Dendritic cell treated with granulocyte-macrophage colony-stimulating factor and Interleukin-4, amounts not matched to agents 40 ng/mL and 50 ng/mL, for 4 days (primary cell): ENCODE measurements at regions not wholly inside any gene's neighbourhood (a gene's known extent, or its start where the extent isn't known, plus 50 kb on each side); places are given as distances from the start of the nearest gene placed in this dataset.
"Not testable (repeated sequence)": the region's sequence is repeated elsewhere in the genome, so short reads cannot be mapped to it uniquely, and the experiment has no call there.

ENCODE experiments used
- H3K27ac Mint-ChIP-seq: one replicate; pipeline ENCODE4 v1.8.0; 2022; ENCODE audit warnings: mild to moderate bottlenecking, mixed read lengths
- H3K27me3 Mint-ChIP-seq: one replicate; pipeline ENCODE4 v1.8.0; 2022; ENCODE audit warnings: mild to moderate bottlenecking, mixed read lengths
- H3K36me3 Mint-ChIP-seq: one replicate; pipeline ENCODE4 v1.8.0; 2022; ENCODE audit warnings: low read depth, mixed read lengths
- H3K4me1 Mint-ChIP-seq: one replicate; pipeline ENCODE4 v1.8.0; 2022; ENCODE audit warnings: low read depth, mixed read lengths
- H3K4me3 Mint-ChIP-seq: one replicate; pipeline ENCODE4 v1.8.0; 2022; ENCODE audit warnings: mild to moderate bottlenecking, moderate library complexity, mixed read lengths
- H3K9me3 Mint-ChIP-seq: one replicate; pipeline ENCODE4 v1.8.0; 2022; ENCODE audit warnings: mixed read lengths
- intact Hi-C: fragments of 100-400 bp; cut with micrococcal nuclease; formaldehyde crosslinking; loops from one replicate; pipeline ENCODE4 v1.15.0; 2022

GRCh38 chr1:95903060-95903459, 669.0 kb downstream of the RWDD3 start:
- Mint-ChIP-seq H3K27ac (no peak overlapping the region), H3K4me3 (no peak overlapping the region), H3K9me3 (peaks cover 43% of the 10 kb centered on the region), H3K4me1 (no peaks in the 10 kb centered on the region), H3K27me3 (no peaks in the 10 kb centered on the region), H3K36me3 (no peaks in the 10 kb centered on the region)
- intact Hi-C loops, result no loop called here

- no peaks in the 10 kb centered on the region for H3K36me3 Mint-ChIP-seq
- intact Hi-C loops, result no loop called here
- no peaks in the 10 kb centered on the region for H3K27me3 Mint-ChIP-seq
- peaks cover 60% of the 10 kb centered on the region for H3K9me3 Mint-ChIP-seq
- H3K27ac Mint-ChIP-seq, result no peak overlapping the region
- H3K4me3 Mint-ChIP-seq, result no peak overlapping the region
- no peaks in the 10 kb centered on the region for H3K4me1 Mint-ChIP-seq
Measured at GRCh38 chr1:95905818-95906395, 671.9 kb downstream of the RWDD3 start.

- H3K36me3 Mint-ChIP-seq, H3K4me3 Mint-ChIP-seq, intact Hi-C loops, H3K4me1 Mint-ChIP-seq, H3K27me3 Mint-ChIP-seq, H3K27ac Mint-ChIP-seq: not testable (repeated sequence)
- peaks cover 62% of the 10 kb centered on the region for H3K9me3 Mint-ChIP-seq
Measured at GRCh38 chr1:95911739-95912138, 677.7 kb downstream of the RWDD3 start.

- Mint-ChIP-seq H3K27ac (no peak overlapping the region), H3K36me3 (no peaks in the 10 kb centered on the region), H3K4me3 (no peak overlapping the region), H3K9me3 (peaks cover 24% of the 10 kb centered on the region), H3K27me3 (no peaks in the 10 kb centered on the region), H3K4me1 (no peaks in the 10 kb centered on the region)
- intact Hi-C loops, result no loop called here
Measured at GRCh38 chr1:95916616-95917015, 682.6 kb downstream of the RWDD3 start.

- H3K4me1 Mint-ChIP-seq, result no peaks in the 10 kb centered on the region
- no peak overlapping the region for H3K27ac Mint-ChIP-seq
- H3K9me3 Mint-ChIP-seq, result no peaks in the 10 kb centered on the region
- no peaks in the 10 kb centered on the region for H3K36me3 Mint-ChIP-seq
- intact Hi-C loops, result no loop called here
- no peaks in the 10 kb centered on the region for H3K27me3 Mint-ChIP-seq
- H3K4me3 Mint-ChIP-seq, result no peak overlapping the region
Measured at GRCh38 chr1:95924684-95925083, 690.7 kb downstream of the RWDD3 start.

GRCh38 chr1:95926331-95926730, 692.3 kb downstream of the RWDD3 start:
- Mint-ChIP-seq H3K27me3 (no peaks in the 10 kb centered on the region), H3K4me1 (no peaks in the 10 kb centered on the region), H3K9me3 (no peaks in the 10 kb centered on the region), H3K27ac (no peak overlapping the region), H3K4me3 (no peak overlapping the region), H3K36me3 (no peaks in the 10 kb centered on the region)
- intact Hi-C loops, result no loop called here

GRCh38 chr1:95927061-95927460, 693.1 kb downstream of the RWDD3 start:
- Mint-ChIP-seq H3K4me1 (no peaks in the 10 kb centered on the region), H3K36me3 (no peaks in the 10 kb centered on the region), H3K27ac (no peak overlapping the region), H3K4me3 (no peak overlapping the region), H3K27me3 (no peaks in the 10 kb centered on the region), H3K9me3 (no peaks in the 10 kb centered on the region)
- intact Hi-C loops, result no loop called here

GRCh38 chr1:95935719-95936118, 701.7 kb downstream of the RWDD3 start:
- no peaks in the 10 kb centered on the region for H3K27me3 Mint-ChIP-seq
- intact Hi-C loops, result no loop called here
- no peaks in the 10 kb centered on the region for H3K9me3 Mint-ChIP-seq
- no peaks in the 10 kb centered on the region for H3K36me3 Mint-ChIP-seq
- no peak overlapping the region for H3K27ac Mint-ChIP-seq
- no peaks in the 10 kb centered on the region for H3K4me1 Mint-ChIP-seq
- H3K4me3 Mint-ChIP-seq, result no peak overlapping the region

GRCh38 chr1:95941121-95941798, 707.2 kb downstream of the RWDD3 start:
- Mint-ChIP-seq H3K36me3 (no peaks in the 10 kb centered on the region), H3K4me1 (no peaks in the 10 kb centered on the region), H3K9me3 (no peaks in the 10 kb centered on the region), H3K27ac (no peak overlapping the region), H3K4me3 (no peak overlapping the region), H3K27me3 (no peaks in the 10 kb centered on the region)
- intact Hi-C loops, result no loop called here

- no peak overlapping the region for H3K27ac Mint-ChIP-seq
- no peaks in the 10 kb centered on the region for H3K36me3 Mint-ChIP-seq
- H3K4me1 Mint-ChIP-seq, result peaks cover 7% of the 10 kb centered on the region
- H3K27me3 Mint-ChIP-seq, result peaks cover 3% of the 10 kb centered on the region
- H3K9me3 Mint-ChIP-seq, result no peaks in the 10 kb centered on the region
- intact Hi-C loops, result no loop called here
- H3K4me3 Mint-ChIP-seq, result no peak overlapping the region
Measured at GRCh38 chr1:95948023-95948422, 714.0 kb downstream of the RWDD3 start.

- peaks cover 7% of the 10 kb centered on the region for H3K4me1 Mint-ChIP-seq
- no peaks in the 10 kb centered on the region for H3K9me3 Mint-ChIP-seq
- intact Hi-C loops, result no loop called here
- no peak overlapping the region for H3K27ac Mint-ChIP-seq
- H3K27me3 Mint-ChIP-seq, result peaks cover 3% of the 10 kb centered on the region
- H3K36me3 Mint-ChIP-seq, result no peaks in the 10 kb centered on the region
- H3K4me3 Mint-ChIP-seq, result no peak overlapping the region
Measured at GRCh38 chr1:95951371-95952102, 717.5 kb downstream of the RWDD3 start.

GRCh38 chr1:95953015-95953414, 719.0 kb downstream of the RWDD3 start:
- Mint-ChIP-seq H3K36me3 (no peaks in the 10 kb centered on the region), H3K27ac (no peak overlapping the region), H3K27me3 (peaks cover 3% of the 10 kb centered on the region), H3K9me3 (no peaks in the 10 kb centered on the region), H3K4me3 (no peak overlapping the region), H3K4me1 (peaks cover 7% of the 10 kb centered on the region)
- intact Hi-C loops, result no loop called here

- Mint-ChIP-seq H3K4me1 (peaks cover 7% of the 10 kb centered on the region), H3K27me3 (peaks cover 3% of the 10 kb centered on the region), H3K9me3 (peaks cover 3% of the 10 kb centered on the region), H3K27ac (no peak overlapping the region), H3K36me3 (no peaks in the 10 kb centered on the region), H3K4me3 (no peak overlapping the region)
- intact Hi-C loops, result no loop called here
Measured at GRCh38 chr1:95954585-95954984, 720.6 kb downstream of the RWDD3 start.

- peaks cover 3% of the 10 kb centered on the region for H3K27me3 Mint-ChIP-seq
- intact Hi-C loops, result no loop called here
Measured at GRCh38 chr1:95956215-95956614, 722.2 kb downstream of the RWDD3 start.

More at GRCh38 chr1:95956215-95956614, 722.2 kb downstream of the RWDD3 start:
- H3K4me3 Mint-ChIP-seq, result no peak overlapping the region
- H3K9me3 Mint-ChIP-seq, result peaks cover 8% of the 10 kb centered on the region
- no peaks in the 10 kb centered on the region for H3K36me3 Mint-ChIP-seq
- peaks cover 5% of the 10 kb centered on the region for H3K4me1 Mint-ChIP-seq
- no peak overlapping the region for H3K27ac Mint-ChIP-seq
